H9 (cell line): ENCODE measurements at regions not wholly inside any gene's neighbourhood (a gene's known extent, or its start where the extent isn't known, plus 50 kb on each side); places are given as distances from the start of the nearest gene placed in this dataset.

Source experiments
- DNase-seq: peaks from one replicate; pipeline ENCODE4 v3.0.0-alpha.2; 2017
- H2AFZ ChIP-seq: one replicate; pipeline ENCODE4 v1.6.1; 2013; ENCODE audit warnings: mild to moderate bottlenecking, low read length, control low read depth, moderate library complexity
- H2AK5ac ChIP-seq: 2 replicates; pipeline ENCODE4 v1.6.1; 2013; ENCODE audit warnings: low read length, control low read depth, mixed read lengths; ENCODE audit not compliant: insufficient read length
- H2BK120ac ChIP-seq: one replicate; pipeline ENCODE4 v1.6.1; 2013; ENCODE audit warnings: low read depth, mild to moderate bottlenecking, low read length, control low read depth, inconsistent platforms; ENCODE audit not compliant: poor library complexity, severe bottlenecking
- H2BK12ac ChIP-seq: 2 replicates; pipeline ENCODE4 v1.6.1; 2013; ENCODE audit warnings: low read length, control low read depth, mixed read lengths, low read depth; ENCODE audit not compliant: insufficient read length
- H2BK15ac ChIP-seq: 2 replicates; pipeline ENCODE4 v1.6.1; 2013; ENCODE audit warnings: low read depth, low read length, control low read depth
- H2BK20ac ChIP-seq: one replicate; pipeline ENCODE4 v1.6.1; 2013; ENCODE audit warnings: low read depth, mild to moderate bottlenecking, low read length, control low read depth, inconsistent platforms; ENCODE audit not compliant: poor library complexity, severe bottlenecking
- H2BK5ac ChIP-seq: 2 replicates; pipeline ENCODE4 v1.6.1; 2013; ENCODE audit warnings: low read length, control low read depth, mixed read lengths; ENCODE audit not compliant: insufficient read length
- H3K14ac ChIP-seq: 2 replicates; pipeline ENCODE4 v1.6.1; 2013; ENCODE audit warnings: low read length, control low read depth; ENCODE audit not compliant: insufficient read depth
- H3K18ac ChIP-seq: 2 replicates; pipeline ENCODE4 v1.6.1; 2013; ENCODE audit warnings: low read depth, mild to moderate bottlenecking, mixed read lengths, low read length, control low read depth; ENCODE audit not compliant: insufficient read length
- H3K23ac ChIP-seq: 2 replicates; pipeline ENCODE4 v1.6.1; 2013; ENCODE audit warnings: low read length, control low read depth, mixed read lengths, low read depth; ENCODE audit not compliant: insufficient read length
- H3K23me2 ChIP-seq: 2 replicates; pipeline ENCODE4 v1.6.1; 2013; ENCODE audit warnings: low read depth, mild to moderate bottlenecking, mixed read lengths, low read length, control low read depth; ENCODE audit not compliant: insufficient read length, poor library complexity, severe bottlenecking
- H3K27ac ChIP-seq: 2 replicates; pipeline ENCODE4 v1.5.1; 2013; ENCODE audit warnings: low read length, control low read depth, mixed read lengths, low read depth; ENCODE audit not compliant: insufficient read length
- H3K27me3 ChIP-seq: 2 replicates; pipeline ENCODE4 v1.6.1; 2013; ENCODE audit warnings: low read length, control low read depth, inconsistent platforms; ENCODE audit not compliant: insufficient read depth
- H3K4ac ChIP-seq: 2 replicates; pipeline ENCODE4 v1.6.1; 2013; ENCODE audit warnings: low read depth, mild to moderate bottlenecking, control low read depth, inconsistent platforms, low read length, moderate library complexity
- H3K4me1 ChIP-seq: 2 replicates; pipeline ENCODE4 v1.6.1; 2013; ENCODE audit warnings: low read length, control low read depth, inconsistent platforms; ENCODE audit not compliant: insufficient read depth
- H3K4me2 ChIP-seq: 2 replicates; pipeline ENCODE4 v1.6.1; 2013; ENCODE audit warnings: low read length, control low read depth, mixed read lengths; ENCODE audit not compliant: insufficient read length, insufficient read depth
- H3K56ac ChIP-seq: 2 replicates; pipeline ENCODE4 v1.6.1; 2013; ENCODE audit warnings: low read depth, mild to moderate bottlenecking, mixed read lengths, low read length, control low read depth; ENCODE audit not compliant: insufficient read length
- H3K79me1 ChIP-seq: 2 replicates; pipeline ENCODE4 v1.6.1; 2013; ENCODE audit warnings: low read depth, mild to moderate bottlenecking, moderate library complexity, low read length, control low read depth, inconsistent platforms; ENCODE audit not compliant: insufficient read depth, poor library complexity, severe bottlenecking
- H3K79me2 ChIP-seq: 2 replicates; pipeline ENCODE4 v1.6.1; 2013; ENCODE audit warnings: low read length, control low read depth, inconsistent platforms; ENCODE audit not compliant: insufficient read depth
- H3K9ac ChIP-seq: 2 replicates; pipeline ENCODE4 v1.6.1; 2013; ENCODE audit warnings: low read length, control low read depth, mixed read lengths; ENCODE audit not compliant: insufficient read length; ENCODE audit errors: extremely low read depth
- H3K9me3 ChIP-seq: one replicate; pipeline ENCODE4 v1.6.1; 2013; ENCODE audit warnings: low read depth, low read length, inconsistent platforms; ENCODE audit not compliant: control insufficient read depth
- H3T11ph ChIP-seq: one replicate; pipeline ENCODE4 v1.6.1; 2013; ENCODE audit warnings: mild to moderate bottlenecking, low read length, control low read depth, inconsistent platforms
- H4K20me1 ChIP-seq: one replicate; pipeline ENCODE4 v1.6.1; 2013; ENCODE audit not compliant: control insufficient read depth, insufficient read length, insufficient read depth
- H4K5ac ChIP-seq: 2 replicates; pipeline ENCODE4 v1.6.1; 2013; ENCODE audit warnings: low read depth, mild to moderate bottlenecking, mixed read lengths, low read length, control low read depth; ENCODE audit not compliant: insufficient read length
- H4K8ac ChIP-seq: replicated peaks from 2 replicates; pipeline ENCODE4 v1.6.1; 2013; ENCODE audit warnings: low read length, control low read depth, mixed read lengths, low read depth; ENCODE audit not compliant: insufficient read length
- H4K91ac ChIP-seq: 2 replicates; pipeline ENCODE4 v1.6.1; 2013; ENCODE audit warnings: low read depth, mild to moderate bottlenecking, moderate library complexity, mixed read lengths, low read length, control low read depth; ENCODE audit not compliant: insufficient read length
- H3K27ac Mint-ChIP-seq, 3 experiments: 2 replicates in 2 of 3; 3 replicates in 1 of 3; pipeline ENCODE4 v1.8.0; 2020 to 2021; ENCODE audit warnings: mixed read lengths in 3 of 3, mild to moderate bottlenecking in 1 of 3, moderate library complexity in 1 of 3
- H3K27me3 Mint-ChIP-seq: 2 replicates; pipeline ENCODE4 v1.8.0; 2021; ENCODE audit warnings: low read depth, mild to moderate bottlenecking, moderate library complexity, mixed read lengths
- H3K36me3 Mint-ChIP-seq, 3 experiments: 2 replicates in 2 of 3; 3 replicates in 1 of 3; pipeline ENCODE4 v1.8.0; 2020 to 2021; ENCODE audit warnings: low read depth in 3 of 3, mixed read lengths in 3 of 3; ENCODE audit not compliant: insufficient read depth in 1 of 3
- H3K4me1 Mint-ChIP-seq, 2 experiments: 2 replicates each; pipeline ENCODE4 v1.8.0; 2020; ENCODE audit warnings: mixed read lengths in 2 of 2
- H3K4me3 Mint-ChIP-seq, 2 experiments: 2 replicates in 1 of 2; 3 replicates in 1 of 2; pipeline ENCODE4 v1.8.0; 2020 to 2021; ENCODE audit warnings: mild to moderate bottlenecking in 2 of 2, mixed read lengths in 2 of 2, moderate library complexity in 1 of 2
- H3K9me3 Mint-ChIP-seq, 2 experiments: 2 replicates in 1 of 2; 3 replicates in 1 of 2; pipeline ENCODE4 v1.8.0; 2020; ENCODE audit warnings: mild to moderate bottlenecking in 2 of 2, mixed read lengths in 2 of 2, moderate library complexity in 1 of 2
- WGBS: extraction: QIAGEN DNeasy Blood & Tissue Kit; methylation state at CpG from one replicate; pipeline ENCODE4 v1.1.7; 2013; ENCODE audit warnings: missing lambda C conversion rate, low lambda C conversion rate, mixed read lengths; ENCODE audit not compliant: insufficient read length; ENCODE audit errors: extremely low coverage; 5-methylcytosine and 5-hydroxymethylcytosine counted together
- TF ChIP-seq, protein P1 (sequence below): fragments of 200-600 bp; sonication (generic); conservative IDR thresholded peaks from 3 replicates; pipeline ENCODE4 v1.8.0; 2021; ENCODE audit warnings: antibody characterized with exemption, mild to moderate bottlenecking

DNA sequence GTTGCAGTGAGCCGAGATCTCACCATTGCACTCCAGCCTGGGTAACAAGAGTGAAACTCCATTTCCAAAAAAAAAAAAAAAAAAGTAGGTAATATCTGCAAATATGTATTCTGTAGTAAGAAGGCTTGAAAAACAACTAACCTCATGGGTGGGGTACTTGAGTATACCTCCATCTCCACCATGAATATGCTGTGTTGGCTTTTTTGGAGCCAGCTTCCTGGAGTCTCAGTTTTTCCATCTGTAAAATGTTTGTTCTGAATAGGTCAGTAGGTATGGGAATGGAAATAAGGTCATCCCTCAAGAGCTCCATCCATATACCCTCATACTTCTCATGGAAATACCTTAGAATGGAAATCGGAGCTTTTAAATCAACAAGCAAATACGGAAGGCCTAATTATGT is 430.0 kb upstream of the FAM98A start:
- Histone ChIP-seq H4K20me1 (no peaks in the 10 kb centered on the region), H2AK5ac (no peak overlapping the region), H2BK120ac (no peak overlapping the region), H3T11ph (no peak overlapping the region), H4K5ac (no peak overlapping the region), H3K18ac (no peak overlapping the region), H3K4ac (no peak overlapping the region), H3K9me3 (no peaks in the 10 kb centered on the region), H3K23me2 (no peaks in the 10 kb centered on the region), H2AFZ (no peak overlapping the region), H3K56ac (no peak overlapping the region), H3K27me3 (no peaks in the 10 kb centered on the region), H3K14ac (no peak overlapping the region), H2BK12ac (no peak overlapping the region), H3K79me2 (no peaks in the 10 kb centered on the region), H2BK5ac (no peak overlapping the region), H3K9ac (no peak overlapping the region), H3K27ac (no peak overlapping the region), H2BK15ac (no peak overlapping the region), H4K91ac (no peak overlapping the region), H2BK20ac (no peak overlapping the region), H3K4me2 (no peak overlapping the region), H3K79me1 (no peaks in the 10 kb centered on the region), H3K4me1 (no peaks in the 10 kb centered on the region), H3K23ac (no peak overlapping the region), H4K8ac (no peak overlapping the region)
- Mint-ChIP-seq H3K27ac (no peak overlapping the region), H3K4me3 (no peak overlapping the region), H3K4me1 (0 out of 4 replicates have a peak, but pooled peaks cover 0 to 2% of the 10 kb centered on the region in 2 experiments), H3K9me3 (no peaks in the 10 kb centered on the region; a peak in 1 of 5 replicates), H3K27me3 (no peaks in the 10 kb centered on the region; the same call in 1 of the 2 replicates), H3K36me3 (no peaks in the 10 kb centered on the region)
- no peak for DNase-seq
- TF ChIP-seq, protein P1, sequence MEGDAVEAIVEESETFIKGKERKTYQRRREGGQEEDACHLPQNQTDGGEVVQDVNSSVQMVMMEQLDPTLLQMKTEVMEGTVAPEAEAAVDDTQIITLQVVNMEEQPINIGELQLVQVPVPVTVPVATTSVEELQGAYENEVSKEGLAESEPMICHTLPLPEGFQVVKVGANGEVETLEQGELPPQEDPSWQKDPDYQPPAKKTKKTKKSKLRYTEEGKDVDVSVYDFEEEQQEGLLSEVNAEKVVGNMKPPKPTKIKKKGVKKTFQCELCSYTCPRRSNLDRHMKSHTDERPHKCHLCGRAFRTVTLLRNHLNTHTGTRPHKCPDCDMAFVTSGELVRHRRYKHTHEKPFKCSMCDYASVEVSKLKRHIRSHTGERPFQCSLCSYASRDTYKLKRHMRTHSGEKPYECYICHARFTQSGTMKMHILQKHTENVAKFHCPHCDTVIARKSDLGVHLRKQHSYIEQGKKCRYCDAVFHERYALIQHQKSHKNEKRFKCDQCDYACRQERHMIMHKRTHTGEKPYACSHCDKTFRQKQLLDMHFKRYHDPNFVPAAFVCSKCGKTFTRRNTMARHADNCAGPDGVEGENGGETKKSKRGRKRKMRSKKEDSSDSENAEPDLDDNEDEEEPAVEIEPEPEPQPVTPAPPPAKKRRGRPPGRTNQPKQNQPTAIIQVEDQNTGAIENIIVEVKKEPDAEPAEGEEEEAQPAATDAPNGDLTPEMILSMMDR, result no peak
- no CpG with 5 or more reads among the region's 3 CpGs for WGBS
